Upper lobe of left lung (tissue), 6 donors: ENCODE measurements at regions not wholly inside any gene's neighbourhood (a gene's known extent, or its start where the extent isn't known, plus 50 kb on each side); places are given as distances from the start of the nearest gene placed in this dataset.

ENCODE experiments used
- ATAC-seq, 2 donors: fragments of 200-7000 bp; cut with Tn5 transposase; one replicate each; pipeline ENCODE4 v1.9.1; 2022; ENCODE audit warnings: mild to moderate bottlenecking in 2 of 2, moderate library complexity in 2 of 2; ENCODE audit not compliant: low FRiP score in 2 of 2
- DNase-seq, 2 donors: peaks; one replicate each; pipeline ENCODE4 v3.0.0-alpha.2; 2019 to 2020
- H3K27ac ChIP-seq, 4 donors: fragments of 200-600 bp; sonication (generic); one replicate each; pipeline ENCODE4 v1.5.1; 2016 to 2019
- H3K27me3 ChIP-seq, 4 donors: fragments of 200-600 bp; sonication (generic); one replicate each; pipeline ENCODE4 v1.5.1; 2017 to 2019
- H3K36me3 ChIP-seq, 4 donors: fragments of 200-600 bp; sonication (generic); one replicate each; pipeline ENCODE4 v1.5.1; 2016 to 2019
- H3K4me1 ChIP-seq, 4 donors: fragments of 200-600 bp; sonication (generic); one replicate each; pipeline ENCODE4 v1.5.1; 2018 to 2019
- H3K4me3 ChIP-seq, 4 donors: fragments of 200-600 bp; sonication (generic); one replicate each; pipeline ENCODE4 v1.5.1; 2017 to 2019; ENCODE audit warnings: mild to moderate bottlenecking in 2 of 4, moderate library complexity in 1 of 4
- H3K9me3 ChIP-seq, 4 donors: fragments of 200-600 bp; sonication (generic); one replicate each; pipeline ENCODE4 v1.5.1; 2018 to 2019
- EP300 ChIP-seq, 4 donors: sonication (generic); formaldehyde crosslinking; IDR thresholded peaks; one replicate each; pipeline ENCODE4 v1.5.1; 2017; ENCODE audit warnings: antibody characterized with exemption in 4 of 4, control low read depth in 2 of 4
- POLR2A ChIP-seq, 4 donors: fragments of 450-650 bp; IDR thresholded peaks; one replicate each; pipeline ENCODE4 v1.5.1; 2016 to 2017; ENCODE audit warnings: antibody characterized with exemption in 4 of 4, mild to moderate bottlenecking in 2 of 4
- POLR2AphosphoS5 ChIP-seq, 2 donors: sonication (generic); formaldehyde crosslinking; IDR thresholded peaks; one replicate each; pipeline ENCODE4 v1.5.1; 2017; ENCODE audit warnings: antibody characterized with exemption in 2 of 2
- WGBS, 2 donors: methylation state at CpG; one replicate each; pipeline ENCODE4 v1.1.5; 2017 to 2018; 5-methylcytosine and 5-hydroxymethylcytosine counted together
- TF ChIP-seq, protein P1 (sequence below), 6 experiments: fragments of 450-650 bp in 4 of 6; fragments of 200-600 bp in 2 of 6; sonication (generic) in 2 of 6; IDR thresholded peaks; one replicate each; pipeline ENCODE4 v1.5.1; 2016 to 2019; ENCODE audit warnings: antibody characterized with exemption in 6 of 6
- donor health status: DM: no; HTN: no; CAD: no; lungs with moderate emphysema.
- donor health status: DM: no; HTN: yes; CAD: no; lungs with severe emphysema.

DNA sequence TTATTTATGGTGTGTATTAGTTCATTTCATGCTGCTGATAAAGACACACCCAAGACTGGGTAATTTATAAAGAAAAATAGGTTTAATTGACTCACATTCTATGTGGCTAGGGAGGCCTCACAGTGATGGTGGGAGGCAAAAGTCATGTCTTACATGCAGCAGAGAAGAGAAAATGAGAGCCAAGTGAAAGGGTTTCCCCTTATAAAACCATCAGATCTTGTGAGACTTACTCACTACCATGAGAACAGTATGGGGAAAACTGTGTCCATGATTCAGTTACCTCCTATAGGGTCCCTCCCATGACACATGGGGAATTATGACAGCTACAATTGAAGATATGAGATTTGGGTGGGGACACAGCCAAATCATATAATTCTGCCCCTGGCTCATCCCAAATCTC lies 150.0 kb upstream of the AHI1 start:
- DNase-seq (no peak), ATAC-seq (no peak)
- H3K27ac ChIP-seq, result no peak overlapping the region
- TF ChIP-seq, protein P1, sequence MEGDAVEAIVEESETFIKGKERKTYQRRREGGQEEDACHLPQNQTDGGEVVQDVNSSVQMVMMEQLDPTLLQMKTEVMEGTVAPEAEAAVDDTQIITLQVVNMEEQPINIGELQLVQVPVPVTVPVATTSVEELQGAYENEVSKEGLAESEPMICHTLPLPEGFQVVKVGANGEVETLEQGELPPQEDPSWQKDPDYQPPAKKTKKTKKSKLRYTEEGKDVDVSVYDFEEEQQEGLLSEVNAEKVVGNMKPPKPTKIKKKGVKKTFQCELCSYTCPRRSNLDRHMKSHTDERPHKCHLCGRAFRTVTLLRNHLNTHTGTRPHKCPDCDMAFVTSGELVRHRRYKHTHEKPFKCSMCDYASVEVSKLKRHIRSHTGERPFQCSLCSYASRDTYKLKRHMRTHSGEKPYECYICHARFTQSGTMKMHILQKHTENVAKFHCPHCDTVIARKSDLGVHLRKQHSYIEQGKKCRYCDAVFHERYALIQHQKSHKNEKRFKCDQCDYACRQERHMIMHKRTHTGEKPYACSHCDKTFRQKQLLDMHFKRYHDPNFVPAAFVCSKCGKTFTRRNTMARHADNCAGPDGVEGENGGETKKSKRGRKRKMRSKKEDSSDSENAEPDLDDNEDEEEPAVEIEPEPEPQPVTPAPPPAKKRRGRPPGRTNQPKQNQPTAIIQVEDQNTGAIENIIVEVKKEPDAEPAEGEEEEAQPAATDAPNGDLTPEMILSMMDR (IDR thresholded peaks at IDR 0.05), result no peak
- no peak for TF ChIP-seq EP300 (IDR thresholded peaks at IDR 0.05)
- TF ChIP-seq POLR2AphosphoS5 (IDR thresholded peaks at IDR 0.05), result no peak
- no peak for TF ChIP-seq POLR2A (IDR thresholded peaks at IDR 0.05)
- H3K9me3 ChIP-seq, result no peaks in the 10 kb centered on the region
- no peaks in the 10 kb centered on the region for H3K4me1 ChIP-seq
- no peak overlapping the region for H3K4me3 ChIP-seq
- no peaks in the 10 kb centered on the region for H3K36me3 ChIP-seq
- H3K27me3 ChIP-seq, result no peaks in the 10 kb centered on the region

DNA sequence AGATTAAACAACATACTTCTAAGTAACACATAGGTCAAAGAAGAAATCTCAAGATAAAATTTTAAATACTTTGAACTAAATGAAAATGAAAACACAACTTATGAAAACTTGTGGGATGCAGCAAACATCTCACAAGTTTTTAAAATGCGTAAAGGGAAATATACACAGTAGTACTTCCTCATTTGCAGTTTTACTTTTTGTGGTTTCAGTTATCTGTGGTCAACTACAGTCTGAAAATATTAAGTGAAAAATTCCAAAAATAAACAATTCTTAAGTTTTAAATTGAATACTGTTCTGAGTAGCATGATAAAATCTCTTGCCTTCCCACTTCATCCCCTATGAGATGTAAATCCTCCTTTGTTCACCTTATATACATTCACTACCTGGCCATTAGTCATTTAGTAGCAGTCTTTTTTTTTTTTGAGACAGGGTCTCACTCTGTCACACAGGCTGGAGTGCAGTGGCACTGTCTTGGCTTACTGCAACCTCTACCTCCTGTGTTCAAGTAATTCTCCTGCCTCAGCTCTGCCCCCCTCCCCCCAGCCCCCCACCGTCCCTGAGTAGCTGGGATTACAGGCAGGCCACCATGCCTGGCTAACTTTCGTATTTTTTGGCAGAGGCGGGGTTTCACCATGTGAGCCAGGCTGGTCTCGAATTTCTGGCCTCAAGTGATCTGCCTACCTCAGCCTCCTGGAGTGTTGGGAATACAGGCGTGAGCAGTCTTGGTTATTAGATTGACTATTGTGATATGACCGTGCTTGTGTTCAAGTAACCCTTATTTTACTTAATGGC lies 154.6 kb upstream of the AHI1 start:
- Histone ChIP-seq H3K9me3 (peaks cover 0 to 4% (median 0%) of the 10 kb centered on the region in 4 donors), H3K27me3 (no peaks in the 10 kb centered on the region), H3K27ac (no peak overlapping the region), H3K4me1 (no peaks in the 10 kb centered on the region), H3K36me3 (no peaks in the 10 kb centered on the region), H3K4me3 (no peak overlapping the region)
- ATAC-seq (no peak), DNase-seq (no peak)
- WGBS, 2 donors, result 69 to 76% methylated on average over 7 of the region's 7 CpGs
- TF ChIP-seq EP300 (IDR thresholded peaks at IDR 0.05), result no peak

DNA sequence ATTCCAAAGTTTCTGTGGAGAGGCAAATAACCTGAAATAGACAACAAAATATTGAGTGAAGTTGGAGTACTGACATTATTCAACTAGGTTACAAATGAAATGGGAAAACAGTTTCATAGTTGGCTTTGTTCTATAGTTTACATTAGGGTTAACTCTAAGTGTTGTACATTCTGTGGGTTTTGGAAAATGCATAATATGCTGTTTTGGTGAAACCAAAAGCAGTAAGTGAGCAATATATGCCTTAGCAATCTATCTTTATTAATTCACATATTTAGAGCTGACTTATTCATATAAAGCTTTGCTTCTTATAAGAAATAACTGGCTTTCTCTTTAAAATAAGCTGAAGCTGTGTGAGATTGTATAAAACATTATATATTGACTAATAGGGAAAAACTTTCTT lies 157.5 kb upstream of the AHI1 start:
- H3K27ac ChIP-seq, result no peak overlapping the region
- DNase-seq, result no peak
- TF ChIP-seq POLR2AphosphoS5 (IDR thresholded peaks at IDR 0.05) (no peak), EP300 (IDR thresholded peaks at IDR 0.05) (no peak)
- TF ChIP-seq, protein P1 (IDR thresholded peaks at IDR 0.05), result no peak
- H3K4me3 ChIP-seq, result no peak overlapping the region
- H3K27me3 ChIP-seq, result no peaks in the 10 kb centered on the region
- no peak for ATAC-seq
- H3K4me1 ChIP-seq, result no peaks in the 10 kb centered on the region
- H3K36me3 ChIP-seq, result no peaks in the 10 kb centered on the region
- peaks cover 0 to 4% (median 0%) of the 10 kb centered on the region in 4 donors for H3K9me3 ChIP-seq

DNA sequence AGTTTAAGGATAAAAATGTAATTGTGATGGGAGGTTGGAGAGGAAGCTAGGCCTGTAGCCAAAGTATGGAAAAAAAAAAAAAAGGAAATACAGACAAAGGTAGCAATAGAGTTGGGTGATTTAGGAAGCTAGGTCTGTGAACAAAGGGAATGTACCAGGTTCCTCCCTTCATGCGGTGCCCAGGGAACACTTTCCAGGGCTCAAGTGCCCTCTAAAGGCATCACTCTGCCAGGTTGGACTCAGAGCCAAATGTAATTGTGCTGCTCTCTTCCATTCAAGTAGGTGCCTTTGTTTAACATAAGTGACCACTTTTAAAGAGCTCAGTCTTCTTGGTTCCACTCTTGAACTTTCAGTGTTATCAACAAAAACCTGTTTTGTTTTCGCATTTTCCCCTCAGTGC lies 159.7 kb upstream of the AHI1 start:
- Histone ChIP-seq H3K27ac (no peak overlapping the region), H3K4me3 (no peak overlapping the region), H3K9me3 (peaks cover 0 to 4% (median 0%) of the 10 kb centered on the region in 4 donors), H3K4me1 (no peaks in the 10 kb centered on the region), H3K27me3 (no peaks in the 10 kb centered on the region), H3K36me3 (no peaks in the 10 kb centered on the region)
- TF ChIP-seq, protein P1 (IDR thresholded peaks at IDR 0.05), result no peak
- TF ChIP-seq EP300 (IDR thresholded peaks at IDR 0.05), result no peak
- WGBS, 2 donors, result 63 to 69% methylated on average over 2 of the region's 2 CpGs
- peak in 1 of 2 donors; percentile 65 for DNase-seq
- peak in 1 of 2 donors; percentile 68 for ATAC-seq

DNA sequence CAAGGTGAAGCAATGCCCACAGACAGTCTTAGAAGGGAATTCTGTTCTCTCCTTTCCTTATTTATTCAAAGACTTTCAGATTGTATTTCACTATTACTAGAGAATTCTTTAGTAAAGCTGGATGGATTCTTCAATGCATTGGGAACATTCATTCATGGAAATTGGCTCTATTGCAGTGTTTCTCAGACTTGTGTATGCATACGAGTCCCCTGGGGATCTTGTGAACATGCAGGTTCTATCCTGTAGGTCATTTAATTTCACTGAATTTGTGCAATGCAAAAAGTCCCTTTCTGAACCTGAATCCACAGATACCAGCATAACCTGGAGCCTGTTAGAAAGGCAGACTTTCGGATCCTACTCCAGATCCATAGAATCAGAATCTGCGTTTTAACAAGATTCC lies 160.9 kb upstream of the AHI1 start:
- no peak for DNase-seq
- H3K27ac ChIP-seq, result no peak overlapping the region
- H3K27me3 ChIP-seq, result no peaks in the 10 kb centered on the region
- ATAC-seq, result no peak
- no peaks in the 10 kb centered on the region for H3K36me3 ChIP-seq
- H3K4me3 ChIP-seq, result no peak overlapping the region
- TF ChIP-seq POLR2A (IDR thresholded peaks at IDR 0.05) (no peak), POLR2AphosphoS5 (IDR thresholded peaks at IDR 0.05) (no peak), EP300 (IDR thresholded peaks at IDR 0.05) (no peak)
- TF ChIP-seq, protein P1 (IDR thresholded peaks at IDR 0.05), result no peak
- H3K9me3 ChIP-seq, result peaks cover 0 to 4% (median 0%) of the 10 kb centered on the region in 4 donors
- H3K4me1 ChIP-seq, result no peaks in the 10 kb centered on the region
- WGBS, 2 donors, result 91 to 93% methylated on average over 3 of the region's 3 CpGs
